CD4-positive, alpha-beta T cell treated with Interleukin-15 for 1 hour (primary cell): ENCODE measurements at regions not wholly inside any gene's neighbourhood (a gene's known extent, or its start where the extent isn't known, plus 50 kb on each side); places are given as distances from the start of the nearest gene placed in this dataset.
"Not testable (repeated sequence)": the region's sequence is repeated elsewhere in the genome, so short reads cannot be mapped to it uniquely, and the experiment has no call there.

ENCODE experiments used
- DNase-seq: peaks from one replicate; pipeline ENCODE4 v3.0.0-alpha.2; 2020

GRCh38 chr13:88739195-88739594 lies 1068.0 kb downstream of the SLITRK5 start:
- no peak for DNase-seq

- no peak for DNase-seq
Measured at GRCh38 chr13:88744289-88744688, 1073.1 kb downstream of the SLITRK5 start.

- no peak for DNase-seq
Measured at GRCh38 chr13:88745011-88745410, 1073.8 kb downstream of the SLITRK5 start.

- no peak for DNase-seq
Measured at GRCh38 chr13:88752041-88752440, 1080.9 kb downstream of the SLITRK5 start.

- no peak for DNase-seq
Measured at GRCh38 chr13:88754141-88754540, 1083.0 kb downstream of the SLITRK5 start.

GRCh38 chr13:88761145-88761544 lies 1090.0 kb downstream of the SLITRK5 start:
- no peak for DNase-seq

GRCh38 chr13:88764103-88764502 lies 1092.9 kb downstream of the SLITRK5 start:
- no peak for DNase-seq

GRCh38 chr13:88800505-88800904 lies 1129.3 kb downstream of the SLITRK5 start:
- no peak for DNase-seq

GRCh38 chr13:88801361-88801760 lies 1130.2 kb downstream of the SLITRK5 start:
- DNase-seq: no peak

- DNase-seq: no peak
Measured at GRCh38 chr13:88802886-88803285, 1131.7 kb downstream of the SLITRK5 start.

- no peak for DNase-seq
Measured at GRCh38 chr13:88806438-88806837, 1135.3 kb downstream of the SLITRK5 start.

GRCh38 chr13:88817560-88817959 lies 1146.4 kb downstream of the SLITRK5 start:
- no peak for DNase-seq

GRCh38 chr13:88823114-88823513 lies 1151.9 kb downstream of the SLITRK5 start:
- no peak for DNase-seq

- no peak for DNase-seq
Measured at GRCh38 chr13:88824218-88824617, 1153.0 kb downstream of the SLITRK5 start.

- DNase-seq: no peak
Measured at GRCh38 chr13:88840085-88840484, 1168.9 kb downstream of the SLITRK5 start.

- not testable (repeated sequence) for DNase-seq
Measured at GRCh38 chr13:88852293-88852692, 1181.1 kb downstream of the SLITRK5 start.

GRCh38 chr13:88857256-88857655 lies 1186.1 kb downstream of the SLITRK5 start:
- no peak for DNase-seq

GRCh38 chr13:88862095-88862620 lies 1191.0 kb downstream of the SLITRK5 start:
- no peak for DNase-seq

GRCh38 chr13:88863116-88863515 lies 1191.9 kb downstream of the SLITRK5 start:
- no peak for DNase-seq

GRCh38 chr13:88866195-88866594 lies 1195.0 kb downstream of the SLITRK5 start:
- DNase-seq: no peak

- DNase-seq: no peak
Measured at GRCh38 chr13:88883741-88884140, 1212.6 kb downstream of the SLITRK5 start.

GRCh38 chr13:88887045-88887662 lies 1216.0 kb downstream of the SLITRK5 start:
- no peak for DNase-seq

- no peak for DNase-seq
Measured at GRCh38 chr13:88895261-88895941, 1224.2 kb downstream of the SLITRK5 start.

- no peak for DNase-seq
Measured at GRCh38 chr13:88896466-88896865, 1225.3 kb downstream of the SLITRK5 start.
